NCI-H69 (cell line): ENCODE measurements at regions not wholly inside any gene's neighbourhood (a gene's known extent, or its start where the extent isn't known, plus 50 kb on each side); places are given as distances from the start of the nearest gene placed in this dataset.
A peak's percentile ranks its signal among the peaks of the same experiment; 100 is the strongest.
"Not testable (repeated sequence)": the region's sequence is repeated elsewhere in the genome, so short reads cannot be mapped to it uniquely, and the experiment has no call there.

Experiments
- DNase-seq: peaks from one replicate; lab custom pipeline; 2025; lab: John Stamatoyannopoulos, UW

DNA sequence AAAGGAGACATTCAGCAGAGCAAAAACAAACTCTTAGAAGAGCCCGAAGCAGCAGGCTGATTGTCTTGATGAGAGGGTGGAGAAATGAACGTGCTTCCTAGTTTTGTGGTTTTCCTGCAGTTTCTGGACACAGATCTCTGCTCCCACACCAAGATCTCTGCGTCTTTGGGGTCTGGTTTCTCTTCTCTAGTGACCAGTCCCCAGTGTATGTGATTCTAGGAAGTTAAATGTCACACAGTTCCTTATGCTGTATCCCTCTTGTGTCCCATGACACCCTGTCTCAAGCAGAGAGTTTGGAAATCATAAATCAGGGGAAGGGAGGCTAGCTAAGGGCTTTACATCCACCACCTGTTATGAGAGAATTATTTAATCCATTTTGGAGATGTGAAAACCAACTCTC, 55.4 kb upstream of the KLF14 start:
- no peak for DNase-seq

DNA sequence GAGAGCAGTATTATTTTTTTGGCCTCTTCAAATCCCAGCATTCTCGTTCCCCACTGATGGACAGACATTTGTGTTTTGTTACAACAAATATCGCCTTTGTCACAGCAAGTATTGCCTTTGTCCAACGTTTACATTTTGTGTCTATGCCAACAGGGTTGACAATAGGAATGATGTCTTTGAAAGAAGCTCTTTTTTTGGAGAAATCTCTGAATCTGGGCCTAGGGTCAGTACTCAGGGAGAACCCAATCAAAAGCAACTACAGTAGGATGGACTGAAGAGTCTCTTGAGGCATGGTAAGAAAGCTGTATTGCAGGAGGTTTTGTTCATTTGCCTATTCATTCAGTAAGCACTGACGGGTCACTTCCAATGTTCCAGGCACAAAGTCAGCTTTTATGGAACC, 57.7 kb upstream of the KLF14 start:
- no peak for DNase-seq

DNA sequence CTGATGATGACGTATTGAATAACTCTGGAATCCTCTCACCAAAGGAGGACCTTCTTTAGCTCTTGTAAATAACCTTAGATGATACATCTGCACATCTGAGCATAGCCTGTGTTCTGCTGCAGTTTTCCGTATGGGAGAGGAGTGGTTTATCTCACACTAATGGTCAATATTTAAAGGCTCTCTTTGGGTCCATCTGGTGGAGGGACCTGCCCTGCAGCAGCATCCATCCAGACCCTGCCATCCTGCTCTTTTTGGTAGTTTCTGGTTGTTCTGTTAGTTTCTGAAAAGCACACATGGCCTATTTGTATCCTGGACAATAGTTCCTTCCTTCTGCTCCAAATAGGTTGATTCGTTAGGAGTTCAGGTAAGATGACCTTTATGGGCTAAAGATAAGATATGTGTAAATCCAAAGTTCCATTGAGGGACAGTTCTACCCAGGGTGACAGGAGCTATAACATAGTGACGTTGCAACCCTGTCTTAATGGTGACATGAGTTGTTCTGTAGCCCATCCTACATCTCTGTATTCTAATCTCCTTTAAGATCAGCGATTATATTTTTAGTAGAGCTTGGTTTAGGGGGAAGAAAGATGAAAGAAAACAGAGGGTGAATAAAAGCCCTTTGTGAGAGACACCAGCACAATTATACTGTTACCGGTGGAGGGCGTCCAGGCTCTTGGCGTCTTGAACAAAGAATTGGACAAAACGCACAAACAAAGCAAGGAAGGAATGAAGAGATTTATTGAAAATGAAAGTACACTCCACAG, 60.0 kb upstream of the KLF14 start:
- peak; percentile 46 for DNase-seq

DNA sequence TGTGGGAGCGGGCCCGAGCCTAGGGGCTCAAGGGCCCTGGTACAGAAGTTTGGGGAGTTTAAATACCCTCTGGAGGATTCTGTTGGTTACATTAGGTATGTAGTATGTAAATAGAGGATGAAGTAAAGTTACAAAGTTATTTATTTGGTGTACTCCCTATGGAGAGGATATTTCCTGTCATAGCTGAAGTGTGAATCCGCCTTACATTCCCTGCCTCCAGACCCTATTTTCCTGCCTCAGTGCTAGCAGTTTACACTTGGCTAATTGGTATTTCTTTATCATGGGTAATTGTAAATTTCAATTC, 60.6 kb upstream of the KLF14 start:
- DNase-seq: no peak

DNA sequence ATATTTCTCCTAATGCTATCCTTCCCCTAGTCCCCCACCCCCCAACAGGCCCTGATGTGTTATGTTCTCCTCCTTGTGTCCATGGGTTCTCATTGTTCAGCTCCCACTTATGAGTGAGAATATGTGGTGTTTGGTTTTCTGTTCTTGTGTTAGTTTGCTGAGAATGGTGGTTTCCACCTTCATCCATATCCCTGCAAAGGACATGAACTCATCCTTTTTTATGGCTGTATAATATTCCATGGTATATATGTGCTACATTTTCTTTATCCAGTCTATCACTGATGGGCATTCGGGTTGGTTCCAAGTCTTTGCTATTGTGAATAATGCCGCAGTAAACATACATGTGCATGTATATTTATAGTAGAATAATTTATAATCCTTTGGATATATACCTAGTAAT, 62.4 kb upstream of the KLF14 start:
- DNase-seq: not testable (repeated sequence)

DNA sequence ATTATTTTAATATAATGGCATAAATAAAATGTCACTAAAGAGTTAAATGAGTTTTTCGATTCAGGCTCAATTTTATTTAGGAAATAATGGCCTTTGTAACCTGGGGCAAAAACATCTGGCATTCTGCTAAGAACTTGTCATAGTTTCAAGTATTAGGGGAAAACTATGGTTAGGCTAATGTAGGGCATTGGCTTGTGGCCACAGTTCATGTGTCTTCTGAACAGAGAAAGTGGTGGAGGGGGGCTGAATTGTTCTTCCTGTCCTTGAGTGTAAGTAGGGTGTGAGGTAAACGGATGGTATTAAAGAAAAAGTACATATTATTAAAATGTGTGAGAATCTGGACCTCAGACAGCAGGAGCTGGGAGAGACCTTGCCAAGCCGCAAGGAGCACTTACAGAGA, 69.1 kb upstream of the KLF14 start:
- DNase-seq: no peak

DNA sequence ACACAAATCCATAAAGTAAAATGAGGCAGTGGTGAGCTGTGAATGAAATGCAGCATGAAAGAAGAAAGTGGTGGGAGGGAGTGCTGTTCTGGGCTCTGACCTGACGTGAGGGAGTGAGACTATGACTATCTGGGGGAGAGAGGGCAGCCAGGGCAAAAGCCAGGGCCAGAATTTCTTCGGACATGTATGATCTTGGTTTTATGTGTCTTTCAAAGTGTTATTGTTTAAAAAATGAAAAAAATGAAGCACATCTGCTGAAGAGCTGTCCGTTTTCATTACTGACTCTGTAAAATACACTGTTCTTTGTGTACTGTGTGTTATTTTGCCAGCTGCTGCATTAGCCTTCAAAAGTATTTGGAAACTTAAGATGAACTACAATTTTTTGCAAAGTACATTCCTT, 70.2 kb upstream of the KLF14 start:
- no peak for DNase-seq

DNA sequence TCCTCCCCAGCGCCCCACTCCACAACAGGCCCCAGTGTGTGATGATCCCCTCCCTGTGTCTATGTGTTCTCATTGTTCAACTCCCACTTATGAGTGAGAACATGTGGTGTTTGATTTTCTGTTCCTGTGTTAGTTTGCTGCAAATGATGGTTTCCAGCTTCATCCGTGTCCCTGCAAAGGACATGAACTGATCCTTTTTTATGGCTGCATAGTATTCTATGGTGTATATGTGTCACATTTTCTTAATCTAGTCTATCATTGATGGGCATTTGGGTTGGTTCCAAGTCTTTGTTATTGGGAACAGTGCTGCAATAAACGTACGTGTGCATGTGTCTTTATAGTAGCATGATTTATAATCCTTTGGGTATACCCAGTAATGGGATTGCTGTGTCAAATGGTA, 78.8 kb upstream of the KLF14 start:
- not testable (repeated sequence) for DNase-seq

DNA sequence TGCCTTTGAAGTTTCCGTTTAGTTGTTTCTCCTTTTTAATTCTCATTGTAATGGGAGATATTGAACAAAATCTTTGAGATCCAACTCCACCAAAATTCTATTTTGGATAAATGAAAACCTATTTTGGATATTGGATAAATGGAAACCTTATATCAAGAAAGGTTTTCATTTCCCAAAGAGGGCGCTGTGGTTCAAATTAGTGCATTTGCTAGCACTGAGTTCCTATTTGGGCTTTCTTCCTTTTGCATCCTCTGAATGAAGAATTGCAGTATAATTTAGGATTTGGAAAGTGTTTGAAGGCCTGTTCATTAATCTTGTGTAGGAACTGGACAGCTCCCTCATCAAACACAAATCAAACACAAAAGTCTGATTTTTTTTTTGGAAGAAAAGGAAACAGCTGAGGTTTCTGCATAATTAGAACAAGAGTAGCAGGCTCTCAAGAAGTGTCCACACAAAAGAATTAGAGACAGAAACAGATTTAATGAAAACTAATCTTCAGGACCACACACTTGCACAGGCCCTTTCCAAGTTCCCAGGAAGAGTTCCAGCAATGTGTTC, 80.8 kb upstream of the KLF14 start:
- DNase-seq: peak; percentile 49

DNA sequence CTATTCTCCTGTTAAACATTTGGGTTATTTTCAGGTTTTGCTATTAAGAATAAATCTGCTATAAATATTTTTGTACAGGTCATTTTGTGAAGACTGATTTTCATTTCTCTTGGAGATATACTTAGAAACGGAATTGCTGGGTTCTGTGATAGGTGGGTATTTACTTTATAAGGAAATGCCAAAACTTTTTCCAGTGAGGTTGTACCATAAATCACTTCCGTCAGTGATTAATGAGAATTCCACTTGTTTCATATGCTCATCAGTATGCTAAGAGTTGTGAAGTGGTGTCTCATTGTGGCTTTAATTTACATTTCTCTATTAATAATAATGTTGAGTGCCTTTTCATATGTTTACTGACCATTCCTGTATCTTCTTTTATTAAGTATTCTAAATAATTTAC, 84.0 kb upstream of the KLF14 start:
- no peak for DNase-seq

DNA sequence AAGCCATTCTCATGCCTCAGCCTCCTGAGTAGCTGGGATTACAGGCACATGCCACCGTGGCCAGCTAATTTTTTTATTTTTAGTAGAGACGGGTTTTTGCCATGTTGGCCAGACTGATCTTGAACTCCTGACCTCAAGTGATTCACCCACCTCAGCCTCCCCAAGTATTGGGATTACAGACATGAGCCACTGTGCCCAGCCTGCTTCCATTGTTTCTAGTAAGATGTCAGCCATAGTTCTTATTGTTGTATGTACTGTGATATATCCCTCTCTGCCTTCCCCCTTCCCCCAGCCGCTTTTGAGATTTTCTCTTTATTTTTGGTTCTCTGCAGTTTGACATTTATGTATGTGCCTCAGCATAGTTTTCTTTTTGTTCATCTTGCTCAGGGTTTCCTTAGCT, 87.9 kb upstream of the KLF14 start:
- no peak for DNase-seq

DNA sequence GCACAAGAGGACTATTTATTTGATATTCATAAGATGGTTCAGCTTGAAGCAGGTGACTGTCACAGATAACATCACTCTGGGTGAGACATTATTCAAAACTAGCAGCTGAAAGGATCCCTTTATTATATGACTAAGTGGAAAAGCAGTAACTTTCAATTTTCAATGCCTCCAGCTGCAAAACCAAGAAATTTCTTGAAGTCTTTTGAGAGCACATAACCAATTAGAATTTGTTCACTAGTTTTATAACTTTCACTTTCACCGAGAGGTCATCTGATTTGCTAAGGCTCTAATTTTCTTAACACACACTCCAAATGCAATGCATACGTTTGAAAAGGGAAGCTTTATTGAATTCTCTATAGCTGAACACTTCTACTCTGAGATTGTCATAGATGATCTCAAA, 88.6 kb upstream of the KLF14 start:
- DNase-seq: no peak

DNA sequence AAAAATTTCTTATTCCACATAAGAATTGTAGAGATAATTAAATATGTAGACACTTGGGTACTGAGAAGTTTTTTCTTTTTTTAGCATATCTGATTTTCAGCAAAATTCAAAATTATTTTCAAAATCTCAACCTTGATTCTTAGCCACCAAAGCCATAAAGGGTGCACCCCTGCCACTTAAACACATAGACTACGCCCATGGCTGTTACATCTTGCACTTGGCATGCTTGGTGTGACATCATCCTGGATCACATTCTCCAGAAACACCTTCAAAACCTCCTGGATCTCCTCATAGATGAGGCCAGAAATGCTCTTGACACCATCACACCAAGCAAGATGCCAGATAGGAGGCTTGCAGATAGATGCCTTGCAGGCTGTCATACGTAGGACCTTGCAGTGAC, 89.1 kb upstream of the KLF14 start:
- DNase-seq: no peak

DNA sequence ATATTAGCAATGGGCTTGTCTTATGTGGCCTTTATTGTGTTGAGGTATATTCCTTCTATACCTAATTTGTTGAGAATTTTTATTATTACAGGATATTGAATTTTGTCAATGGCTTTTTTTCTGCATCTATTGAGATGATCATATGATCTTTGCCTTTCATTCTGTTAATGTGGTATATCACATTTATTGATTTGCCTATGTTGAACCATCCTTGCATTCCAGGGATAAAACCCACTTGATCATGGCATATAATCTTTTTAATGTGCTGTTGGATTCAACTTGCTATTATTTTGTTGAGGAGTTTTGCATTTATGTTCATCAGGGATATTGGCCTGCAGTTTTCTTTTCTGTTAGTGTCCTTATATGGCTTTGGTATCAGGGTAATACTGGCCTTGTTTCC, 91.8 kb upstream of the KLF14 start:
- DNase-seq: no peak

DNA sequence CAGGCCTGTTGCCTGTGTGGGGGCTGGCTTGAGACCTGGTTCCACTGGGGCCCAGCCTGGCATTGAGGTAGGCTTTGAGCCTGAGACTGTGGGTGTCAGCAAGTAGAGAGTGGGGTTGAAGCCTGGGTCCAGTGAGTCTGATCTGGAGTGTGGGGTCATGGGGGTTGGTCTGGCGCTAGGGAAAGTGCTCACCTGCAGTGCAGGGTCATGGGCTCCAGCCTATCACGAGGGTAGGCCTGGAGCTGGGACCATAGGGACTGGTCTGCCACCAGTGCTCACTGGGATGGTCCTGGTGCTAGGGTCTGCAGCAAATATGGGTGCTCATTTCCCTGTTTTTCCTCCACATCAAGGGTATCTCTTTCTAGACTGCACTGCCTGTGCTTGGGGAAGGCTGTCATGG, 95.4 kb upstream of the KLF14 start:
- no peak for DNase-seq

DNA sequence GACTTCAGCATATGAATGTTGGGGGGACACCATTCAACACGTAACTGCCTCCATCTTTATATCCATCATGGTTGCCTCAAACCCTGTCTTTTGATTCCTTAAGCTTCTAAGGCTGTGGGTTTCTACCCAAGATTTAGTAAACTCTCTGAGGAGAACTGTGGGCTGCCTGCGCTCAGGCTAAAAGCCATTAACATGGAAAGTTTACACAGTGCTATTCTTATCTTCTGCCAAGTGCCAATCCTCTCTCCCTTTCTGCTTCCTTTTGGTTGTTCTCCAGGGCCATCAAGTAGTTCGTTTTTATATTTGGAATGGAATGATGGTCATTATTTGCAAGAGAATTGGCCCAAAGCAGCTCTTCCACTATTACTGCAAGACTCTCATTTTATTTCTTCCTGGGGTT, 97.3 kb upstream of the KLF14 start:
- DNase-seq: no peak

DNA sequence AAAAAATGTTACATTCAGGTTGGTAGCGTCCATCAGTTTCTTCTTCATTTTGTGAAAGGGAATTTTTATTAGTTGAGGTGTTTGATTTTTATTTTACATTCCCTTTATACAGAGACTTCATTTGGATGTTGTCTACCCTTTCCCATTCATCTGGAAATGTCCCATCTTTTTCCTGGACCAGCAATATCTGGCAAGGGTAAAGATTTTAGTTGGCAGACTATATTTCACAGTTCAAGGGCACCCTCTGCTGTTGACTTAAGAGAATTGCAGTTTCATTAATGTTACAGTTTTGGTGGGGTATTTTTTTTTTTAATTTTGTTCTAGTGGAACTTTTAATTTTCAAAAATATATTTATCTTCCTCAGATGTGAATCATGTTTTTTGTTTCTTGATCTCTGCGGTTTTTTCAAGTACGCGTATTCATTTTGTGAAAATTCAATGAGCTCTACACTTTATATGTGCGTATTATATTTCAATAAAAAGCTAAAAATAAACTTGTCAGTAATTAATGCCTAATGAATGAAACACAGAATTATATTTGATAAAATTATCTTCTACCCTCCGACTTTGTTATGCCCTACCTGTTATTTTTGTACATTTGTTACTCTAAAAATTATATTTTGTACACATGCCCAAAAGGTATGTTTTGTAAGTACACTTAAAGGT, 97.9 kb upstream of the KLF14 start:
- DNase-seq: peak; percentile 63

DNA sequence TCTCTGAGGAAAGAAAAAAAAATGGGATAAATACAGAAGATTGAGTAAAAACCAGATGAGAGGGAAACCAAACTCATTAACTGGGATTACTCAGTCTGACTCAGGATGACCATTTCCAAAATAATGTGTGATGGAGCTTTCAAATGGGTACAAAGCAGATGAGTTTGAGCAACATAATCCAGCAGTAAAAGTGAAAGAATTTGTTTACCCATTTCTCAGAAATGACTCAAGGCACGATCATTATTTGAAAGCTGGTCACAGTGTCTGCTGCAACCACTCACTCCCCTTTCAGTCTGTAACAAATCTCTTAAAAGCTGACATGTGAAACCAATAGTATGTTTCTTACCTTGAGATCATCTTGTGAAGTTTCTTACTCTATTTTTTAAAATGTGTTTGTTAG, 104.7 kb upstream of the KLF14 start:
- DNase-seq: no peak

DNA sequence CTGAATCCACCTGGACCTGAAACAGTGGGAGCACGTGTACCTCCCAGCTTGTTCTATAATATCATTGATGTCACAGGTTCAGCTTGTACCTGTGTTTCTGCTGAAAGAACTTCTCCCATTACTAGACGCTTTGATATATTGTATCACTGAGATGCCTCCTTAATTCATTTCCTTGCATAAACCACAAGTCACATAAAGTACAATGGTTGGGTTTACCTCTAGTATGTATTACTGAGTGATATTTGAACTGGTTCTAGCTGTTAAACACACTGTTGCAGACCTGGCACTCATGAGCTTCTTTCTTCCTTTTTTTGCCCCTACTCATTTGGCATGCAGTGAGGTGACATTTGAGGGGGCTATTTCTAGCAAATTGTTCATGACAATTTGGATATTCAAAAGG, 106.6 kb upstream of the KLF14 start:
- DNase-seq: no peak

DNA sequence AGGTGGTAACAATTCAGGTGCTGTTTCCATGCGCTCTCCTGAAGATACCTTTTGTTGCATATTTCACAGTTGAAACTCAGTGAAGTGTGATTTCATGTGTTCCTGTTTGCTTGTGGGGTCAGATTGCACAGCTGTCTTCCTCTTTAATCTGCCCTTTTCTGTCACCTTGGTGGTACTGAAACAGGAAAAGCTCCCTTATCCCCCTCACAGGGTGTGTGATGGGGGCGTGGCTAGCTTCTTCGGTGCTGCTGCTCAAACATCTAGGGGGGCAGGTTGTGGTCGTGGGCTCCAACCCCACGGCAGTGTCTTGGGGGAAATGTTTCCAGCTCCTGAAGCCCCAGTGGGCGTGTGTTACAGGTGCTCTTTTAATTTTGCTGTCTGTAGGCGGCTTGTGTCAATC, 107.4 kb upstream of the KLF14 start:
- DNase-seq: peak; percentile 9

DNA sequence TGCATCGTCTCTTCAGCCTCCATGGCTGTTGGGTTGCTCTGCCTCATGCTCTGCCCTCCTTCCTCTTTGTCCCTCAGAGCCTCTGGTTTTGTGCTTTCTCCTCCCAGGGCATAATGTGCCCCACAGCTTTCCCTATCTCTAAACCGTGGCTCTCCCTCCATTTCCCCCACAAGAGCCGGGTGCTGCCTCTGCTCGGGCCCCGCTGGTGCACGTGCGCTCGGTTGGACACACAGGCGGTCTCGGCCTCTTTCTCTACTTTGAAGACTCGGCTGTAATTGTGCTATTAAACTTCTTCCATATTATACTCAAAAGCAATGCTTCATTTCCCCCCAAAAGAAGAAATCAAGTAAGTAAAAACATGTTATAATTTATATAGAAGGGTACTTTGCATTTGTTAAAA, 109.7 kb upstream of the KLF14 start:
- no peak for DNase-seq

DNA sequence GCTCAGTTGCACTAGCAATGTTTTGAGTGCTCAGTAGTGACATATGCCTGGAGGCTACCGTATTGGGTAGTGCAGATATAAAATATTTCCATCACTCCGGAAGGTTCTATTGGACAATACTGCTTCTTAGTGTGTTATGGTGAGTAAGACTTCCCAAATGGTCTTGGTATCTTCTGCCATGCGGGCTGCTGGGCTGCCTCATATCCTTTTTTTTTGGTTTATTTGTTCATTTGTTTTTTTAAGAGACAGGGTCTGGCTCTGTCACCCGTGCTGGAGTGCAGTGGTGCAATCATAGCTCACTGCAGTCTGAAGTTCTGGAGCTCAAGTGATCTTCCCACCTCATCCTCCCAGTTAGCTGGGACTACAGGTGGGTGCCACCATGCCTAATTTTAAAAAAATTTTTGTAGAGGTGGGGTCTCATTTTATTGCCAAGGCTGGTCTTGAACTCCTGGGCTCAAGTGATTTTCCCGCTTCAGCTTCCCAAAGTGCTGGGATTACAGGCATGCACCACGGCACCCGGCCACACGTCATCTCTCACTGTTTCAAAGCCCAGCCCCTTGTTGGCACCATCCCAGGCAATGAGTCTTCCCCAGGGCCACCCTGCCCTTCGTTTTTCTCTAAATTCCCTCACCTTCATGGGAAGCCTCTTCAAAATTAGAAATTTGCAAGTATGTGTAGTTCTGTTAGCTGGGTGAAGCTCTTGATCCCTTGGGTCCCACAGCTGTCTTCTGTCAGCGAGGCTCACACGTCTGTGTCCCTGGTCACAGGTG, 111.0 kb upstream of the KLF14 start:
- no peak for DNase-seq

DNA sequence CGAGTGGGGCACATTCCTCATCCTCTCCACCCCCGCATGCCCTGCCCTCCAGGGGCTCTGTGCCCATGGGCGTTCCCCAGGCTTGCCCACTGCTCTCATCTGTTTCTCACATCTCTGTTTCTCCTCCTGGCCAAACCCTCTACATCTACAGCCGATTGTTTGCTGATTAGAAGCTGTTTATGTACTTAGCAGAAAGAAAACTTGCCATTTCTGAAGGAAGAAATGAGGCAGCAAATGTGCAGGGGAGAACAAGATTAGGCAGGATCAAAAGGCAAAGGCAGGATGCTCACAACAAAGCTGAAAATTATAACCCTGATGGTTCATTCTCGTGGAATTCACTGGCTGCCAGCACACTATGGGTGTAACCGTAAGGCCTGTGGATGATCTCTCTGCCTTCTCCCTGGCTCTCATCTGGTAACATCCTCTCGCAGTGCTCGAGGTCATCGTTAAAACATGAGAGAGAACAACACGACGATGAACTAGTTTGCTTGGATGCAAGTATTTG, 111.6 kb upstream of the KLF14 start:
- no peak for DNase-seq
